Parathyroid adenoma (tissue), 2 donors: ENCODE measurements at regions not wholly inside any gene's neighbourhood (a gene's known extent, or its start where the extent isn't known, plus 50 kb on each side); places are given as distances from the start of the nearest gene placed in this dataset.

Experiments used
- H2AFZ ChIP-seq: fragments of 300-600 bp; sonication (generic); one replicate; pipeline ENCODE4 v1.7.0; 2017; ENCODE audit warnings: antibody characterized with exemption, mild to moderate bottlenecking
- H3K27ac ChIP-seq: fragments of 300-600 bp; sonication (generic); one replicate; pipeline ENCODE4 v1.7.0; 2017
- H3K27me3 ChIP-seq: fragments of 300-600 bp; sonication (generic); one replicate; pipeline ENCODE4 v1.7.0; 2017; ENCODE audit warnings: low read length; ENCODE audit not compliant: control insufficient read depth, insufficient read depth
- H3K36me3 ChIP-seq: fragments of 300-600 bp; sonication (generic); one replicate; pipeline ENCODE4 v1.7.0; 2017; ENCODE audit warnings: low read length; ENCODE audit not compliant: control insufficient read depth, insufficient read depth
- H3K4me1 ChIP-seq: fragments of 300-600 bp; sonication (generic); one replicate; pipeline ENCODE4 v1.7.0; 2017; ENCODE audit warnings: control low read depth
- H3K4me2 ChIP-seq: fragments of 300-600 bp; sonication (generic); one replicate; pipeline ENCODE4 v1.7.0; 2017; ENCODE audit warnings: low read length
- H3K4me3 ChIP-seq: fragments of 300-600 bp; sonication (generic); one replicate; pipeline ENCODE4 v1.7.0; 2017; ENCODE audit warnings: low read depth, low read length
- H3K79me2 ChIP-seq: fragments of 300-600 bp; sonication (generic); one replicate; pipeline ENCODE4 v1.7.0; 2017; ENCODE audit warnings: control low read depth
- H3K9ac ChIP-seq: fragments of 300-600 bp; sonication (generic); one replicate; pipeline ENCODE4 v1.7.0; 2017; ENCODE audit warnings: mild to moderate bottlenecking
- H3K9me3 ChIP-seq: fragments of 300-600 bp; sonication (generic); one replicate; pipeline ENCODE4 v1.7.0; 2017; ENCODE audit warnings: low read length; ENCODE audit not compliant: control insufficient read depth
- CTCF ChIP-seq: fragments of 300-600 bp; sonication (generic); IDR thresholded peaks from one replicate; pipeline ENCODE4 v1.7.0; 2017; ENCODE audit warnings: antibody characterized with exemption, mild to moderate bottlenecking
- donor health status: primary hyperparathyroidism.

- no peak overlapping the region for H3K4me3 ChIP-seq
- no peak overlapping the region for H2AFZ ChIP-seq
- no peak overlapping the region for H3K4me2 ChIP-seq
- no peaks in the 10 kb centered on the region for H3K79me2 ChIP-seq
- H3K9ac ChIP-seq = no peak overlapping the region
- no peaks in the 10 kb centered on the region for H3K9me3 ChIP-seq
- no peak overlapping the region for H3K27ac ChIP-seq
- no peak for TF ChIP-seq CTCF
- no peaks in the 10 kb centered on the region for H3K27me3 ChIP-seq
- H3K4me1 ChIP-seq = no peaks in the 10 kb centered on the region
- no peaks in the 10 kb centered on the region for H3K36me3 ChIP-seq
Observed at GRCh38 chr1:63012339-63012738, 228.4 kb downstream of the ATG4C start.

DNA sequence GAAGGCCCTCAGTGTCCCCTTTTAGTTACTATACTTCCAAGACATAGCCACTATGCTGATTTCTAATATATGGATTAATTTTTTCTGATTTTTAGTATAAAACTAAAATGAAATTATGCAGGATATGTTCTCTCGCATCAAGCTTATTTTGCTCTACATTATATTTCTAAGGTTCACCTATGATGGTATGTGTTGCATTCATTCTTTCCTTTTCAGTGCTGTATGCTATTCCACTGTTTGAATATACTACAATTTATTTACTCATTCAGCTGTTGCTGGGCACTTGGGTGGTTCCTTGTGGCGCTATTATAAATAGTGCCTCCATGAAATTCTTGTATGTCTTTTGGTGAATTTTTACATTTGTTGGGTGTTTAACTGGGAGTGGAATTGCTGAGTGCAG, 230.3 kb downstream of the ATG4C start:
- Histone ChIP-seq H3K4me1 (no peaks in the 10 kb centered on the region), H3K4me2 (no peak overlapping the region)

GRCh38 chr1:63022319-63022718, 238.4 kb downstream of the ATG4C start:
- no peak overlapping the region for H3K4me3 ChIP-seq
- H3K27me3 ChIP-seq = no peaks in the 10 kb centered on the region
- H3K36me3 ChIP-seq = no peaks in the 10 kb centered on the region
- H2AFZ ChIP-seq = no peak overlapping the region
- H3K4me1 ChIP-seq = no peaks in the 10 kb centered on the region
- H3K79me2 ChIP-seq = no peaks in the 10 kb centered on the region
- H3K9me3 ChIP-seq = no peaks in the 10 kb centered on the region
- no peak overlapping the region for H3K9ac ChIP-seq
- no peak for TF ChIP-seq CTCF
- H3K27ac ChIP-seq = no peak overlapping the region
- no peak overlapping the region for H3K4me2 ChIP-seq

More for the DNA sequence above, 230.3 kb downstream of the ATG4C start:
- H3K9ac ChIP-seq = no peak overlapping the region
- H3K36me3 ChIP-seq = no peaks in the 10 kb centered on the region
- no peaks in the 10 kb centered on the region for H3K9me3 ChIP-seq
- no peak overlapping the region for H3K4me3 ChIP-seq
- no peaks in the 10 kb centered on the region for H3K27me3 ChIP-seq
- no peak overlapping the region for H2AFZ ChIP-seq
- no peak overlapping the region for H3K27ac ChIP-seq
- TF ChIP-seq CTCF = no peak
- H3K79me2 ChIP-seq = no peaks in the 10 kb centered on the region

DNA sequence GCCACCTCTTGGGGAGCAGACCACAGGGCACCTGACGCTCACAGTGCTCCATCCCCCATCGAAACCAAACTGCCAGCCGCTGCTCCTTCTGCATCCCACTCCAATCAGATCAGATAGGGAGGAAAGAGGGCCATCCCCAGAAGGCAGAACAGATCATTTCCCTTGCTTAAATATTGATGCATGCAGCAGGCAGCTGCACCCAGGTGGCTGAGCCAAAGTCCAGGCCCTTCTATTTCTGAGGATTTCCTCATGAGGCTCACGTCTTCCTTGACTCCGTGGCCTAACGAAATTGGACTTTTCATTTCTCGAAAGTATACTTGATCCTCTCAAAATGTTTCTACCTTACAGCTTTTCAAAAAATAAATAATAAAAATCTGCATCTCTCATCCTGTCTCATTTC, 239.2 kb downstream of the ATG4C start:
- Histone ChIP-seq H3K9me3 (no peaks in the 10 kb centered on the region), H3K36me3 (no peaks in the 10 kb centered on the region), H3K4me2 (no peak overlapping the region), H3K27ac (no peak overlapping the region), H3K27me3 (no peaks in the 10 kb centered on the region), H3K9ac (no peak overlapping the region), H3K79me2 (no peaks in the 10 kb centered on the region), H2AFZ (no peak overlapping the region), H3K4me3 (no peak overlapping the region), H3K4me1 (no peaks in the 10 kb centered on the region)
- no peak for TF ChIP-seq CTCF

GRCh38 chr1:63023637-63024036, 239.7 kb downstream of the ATG4C start:
- Histone ChIP-seq H3K4me1 (no peaks in the 10 kb centered on the region), H3K79me2 (no peaks in the 10 kb centered on the region), H3K27me3 (no peaks in the 10 kb centered on the region), H3K36me3 (no peaks in the 10 kb centered on the region), H3K4me2 (no peak overlapping the region), H3K9me3 (no peaks in the 10 kb centered on the region), H2AFZ (no peak overlapping the region), H3K9ac (no peak overlapping the region), H3K4me3 (no peak overlapping the region), H3K27ac (no peak overlapping the region)
- no peak for TF ChIP-seq CTCF
